ENCODE measurements at regions not wholly inside any gene's neighbourhood (a gene's known extent, or its start where the extent isn't known, plus 50 kb on each side); places are given as distances from the start of the nearest gene placed in this dataset.

DNA sequence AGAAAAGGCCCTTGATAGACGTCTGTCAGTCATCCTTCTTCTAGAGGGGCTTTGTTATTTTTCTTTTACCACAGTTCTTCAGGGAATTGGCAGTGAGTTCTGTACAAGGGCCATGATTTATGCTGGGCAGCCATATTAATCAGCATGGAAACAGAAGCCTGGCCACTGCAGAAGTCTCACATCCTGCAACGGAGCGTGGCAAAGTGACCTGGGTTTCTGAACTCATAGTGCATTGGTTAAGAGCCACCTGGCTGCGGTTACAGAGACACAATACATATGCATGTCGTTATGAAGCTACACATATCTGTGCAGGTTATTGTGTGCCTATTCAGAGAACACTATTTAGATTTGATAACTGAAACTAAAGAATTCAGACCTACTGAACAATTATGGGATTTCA, 419.4 kb upstream of the CELF2 start:
- TF ChIP-seq GATA2 (IDR thresholded peaks at IDR 0.05; ENCODE audit: low read depth, low read length) (no peak), GATA3 (IDR thresholded peaks at IDR 0.05; ENCODE audit: low read depth, low read length) (no peak)

Data from SH-SY5Y (cell line).